ENCODE measurements at regions not wholly inside any gene's neighbourhood (a gene's known extent, or its start where the extent isn't known, plus 50 kb on each side); places are given as distances from the start of the nearest gene placed in this dataset.

- no peak for ATAC-seq (ENCODE audit: insufficient read depth, low read depth)
- Histone ChIP-seq H3K9me3 (ENCODE audit: insufficient read depth, low read length, severe bottlenecking) (no peaks in the 10 kb centered on the region), H3K36me3 (ENCODE audit: insufficient read depth, low read length) (no peaks in the 10 kb centered on the region), H4K20me1 (ENCODE audit: insufficient read depth, low read length) (no peaks in the 10 kb centered on the region), H2AFZ (ENCODE audit: low read depth, low read length) (no peak overlapping the region), H3K9ac (ENCODE audit: low read depth, low read length) (no peak overlapping the region), H3K4me2 (ENCODE audit: insufficient read depth, low read length) (no peak overlapping the region), H3K4me3 (ENCODE audit: low read depth in 1 of 2, low read length in 2 of 2) (no peak overlapping the region), H3K4me1 (ENCODE audit: insufficient read depth, low read length) (no peaks in the 10 kb centered on the region), H3K27ac (ENCODE audit: low read length) (no peak overlapping the region), H3K79me2 (ENCODE audit: insufficient read depth, low read length) (no peaks in the 10 kb centered on the region), H3K27me3 (ENCODE audit: insufficient read depth, low read length, poor library complexity) (no peaks in the 10 kb centered on the region)
- TF ChIP-seq EZH2 (IDR thresholded peaks at IDR 0.05; ENCODE audit: borderline replicate concordance, low read depth, low read length, severe bottlenecking) (no peak), CTCF (IDR thresholded peaks at IDR 0.05; ENCODE audit: borderline replicate concordance, extremely low read depth, low read length, poor library complexity, severe bottlenecking) (no peak)
- no peak for DNase-seq
These were observed 109.9 kb downstream of the ZNF518B start for GRCh38 chr4:10347281-10347795.

DNA sequence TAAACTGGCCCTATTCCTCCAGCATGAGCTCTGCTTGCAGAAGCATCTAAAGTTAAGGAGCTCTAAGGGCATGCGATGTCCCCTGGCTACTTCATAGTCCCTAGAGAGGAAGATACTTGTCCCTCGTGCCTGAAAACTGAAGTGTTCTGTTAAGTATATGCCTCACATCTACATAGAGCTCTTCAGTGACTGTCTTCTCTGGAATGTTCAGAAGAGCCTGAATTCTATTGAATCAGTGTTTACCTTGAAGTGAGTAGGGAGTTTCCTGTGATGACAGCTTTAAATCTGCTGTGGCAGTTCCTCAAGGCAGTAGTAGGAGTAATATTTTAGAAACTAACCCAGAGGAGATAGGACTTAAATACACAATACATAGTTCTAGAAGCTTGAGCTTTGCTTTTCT, 111.2 kb downstream of the ZNF518B start:
- Histone ChIP-seq H3K4me1 (ENCODE audit: insufficient read depth, low read length) (no peaks in the 10 kb centered on the region), H3K36me3 (ENCODE audit: insufficient read depth, low read length) (no peaks in the 10 kb centered on the region), H2AFZ (ENCODE audit: low read depth, low read length) (no peak overlapping the region), H3K9me3 (ENCODE audit: insufficient read depth, low read length, severe bottlenecking) (no peaks in the 10 kb centered on the region), H3K4me2 (ENCODE audit: insufficient read depth, low read length) (no peak overlapping the region), H4K20me1 (ENCODE audit: insufficient read depth, low read length) (no peaks in the 10 kb centered on the region), H3K27me3 (ENCODE audit: insufficient read depth, low read length, poor library complexity) (no peaks in the 10 kb centered on the region), H3K9ac (ENCODE audit: low read depth, low read length) (no peak overlapping the region), H3K27ac (ENCODE audit: low read length) (no peak overlapping the region), H3K4me3 (ENCODE audit: low read depth in 1 of 2, low read length in 2 of 2) (no peak overlapping the region), H3K79me2 (ENCODE audit: insufficient read depth, low read length) (no peaks in the 10 kb centered on the region)
- TF ChIP-seq CTCF (IDR thresholded peaks at IDR 0.05; ENCODE audit: borderline replicate concordance, extremely low read depth, low read length, poor library complexity, severe bottlenecking) (no peak), EZH2 (IDR thresholded peaks at IDR 0.05; ENCODE audit: borderline replicate concordance, low read depth, low read length, severe bottlenecking) (no peak)
- ATAC-seq (ENCODE audit: insufficient read depth, low read depth) (no peak), DNase-seq (no peak)

DNA sequence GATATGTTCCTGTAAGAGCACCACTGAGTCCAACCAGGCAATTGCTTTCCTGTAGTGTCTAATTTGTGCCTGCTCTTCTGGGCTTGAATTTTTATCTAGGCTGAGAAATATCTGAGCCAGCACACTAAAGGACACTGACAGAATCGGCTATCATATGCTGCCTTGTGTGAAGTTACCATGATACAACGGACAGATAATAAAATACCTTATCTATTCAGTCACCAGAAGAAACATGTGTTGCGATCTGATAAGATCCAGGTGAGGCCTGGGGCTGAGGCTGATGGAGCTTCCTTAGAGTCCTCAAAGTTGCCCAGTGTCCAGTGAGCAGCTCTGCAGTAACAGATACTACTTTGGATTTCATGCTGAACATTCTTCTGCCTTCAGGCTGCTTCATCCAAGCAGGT, 111.8 kb downstream of the ZNF518B start:
- no peaks in the 10 kb centered on the region for H3K36me3 ChIP-seq (ENCODE audit: insufficient read depth, low read length)
- H2AFZ ChIP-seq (ENCODE audit: low read depth, low read length) = no peak overlapping the region
- DNase-seq (no peak), ATAC-seq (ENCODE audit: insufficient read depth, low read depth) (no peak)
- no peaks in the 10 kb centered on the region for H3K79me2 ChIP-seq (ENCODE audit: insufficient read depth, low read length)
- no peak overlapping the region for H3K27ac ChIP-seq (ENCODE audit: low read length)
- no peak for TF ChIP-seq CTCF (IDR thresholded peaks at IDR 0.05; ENCODE audit: borderline replicate concordance, extremely low read depth, low read length, poor library complexity, severe bottlenecking)
- no peak for TF ChIP-seq EZH2 (IDR thresholded peaks at IDR 0.05; ENCODE audit: borderline replicate concordance, low read depth, low read length, severe bottlenecking)
- H3K9me3 ChIP-seq (ENCODE audit: insufficient read depth, low read length, severe bottlenecking) = no peaks in the 10 kb centered on the region
- no peak overlapping the region for H3K4me2 ChIP-seq (ENCODE audit: insufficient read depth, low read length)
- no peaks in the 10 kb centered on the region for H3K4me1 ChIP-seq (ENCODE audit: insufficient read depth, low read length)
- H3K27me3 ChIP-seq (ENCODE audit: insufficient read depth, low read length, poor library complexity) = no peaks in the 10 kb centered on the region
- no peak overlapping the region for H3K9ac ChIP-seq (ENCODE audit: low read depth, low read length)
- H3K4me3 ChIP-seq (ENCODE audit: low read depth in 1 of 2, low read length in 2 of 2) = no peak overlapping the region
- H4K20me1 ChIP-seq (ENCODE audit: insufficient read depth, low read length) = no peaks in the 10 kb centered on the region

- Histone ChIP-seq H3K27me3 (ENCODE audit: insufficient read depth, low read length, poor library complexity) (no peaks in the 10 kb centered on the region), H3K4me2 (ENCODE audit: insufficient read depth, low read length) (no peak overlapping the region), H3K36me3 (ENCODE audit: insufficient read depth, low read length) (no peaks in the 10 kb centered on the region), H3K4me3 (ENCODE audit: low read depth in 1 of 2, low read length in 2 of 2) (no peak overlapping the region), H3K79me2 (ENCODE audit: insufficient read depth, low read length) (no peaks in the 10 kb centered on the region), H2AFZ (ENCODE audit: low read depth, low read length) (no peak overlapping the region), H4K20me1 (ENCODE audit: insufficient read depth, low read length) (no peaks in the 10 kb centered on the region), H3K9me3 (ENCODE audit: insufficient read depth, low read length, severe bottlenecking) (no peaks in the 10 kb centered on the region), H3K9ac (ENCODE audit: low read depth, low read length) (no peak overlapping the region), H3K4me1 (ENCODE audit: insufficient read depth, low read length) (no peaks in the 10 kb centered on the region), H3K27ac (ENCODE audit: low read length) (no peak overlapping the region)
- no peak for DNase-seq
- no peak for TF ChIP-seq EZH2 (IDR thresholded peaks at IDR 0.05; ENCODE audit: borderline replicate concordance, low read depth, low read length, severe bottlenecking)
- no peak for TF ChIP-seq CTCF (IDR thresholded peaks at IDR 0.05; ENCODE audit: borderline replicate concordance, extremely low read depth, low read length, poor library complexity, severe bottlenecking)
- no peak for ATAC-seq (ENCODE audit: insufficient read depth, low read depth)
These were observed 112.4 kb downstream of the ZNF518B start for GRCh38 chr4:10344824-10345223.

Measured in DND-41 (cell line).